Prostate gland (tissue), 2 donors: ENCODE measurements at regions not wholly inside any gene's neighbourhood (a gene's known extent, or its start where the extent isn't known, plus 50 kb on each side); places are given as distances from the start of the nearest gene placed in this dataset.

Source experiments
- DNase-seq: peaks from one replicate; pipeline ENCODE4 v3.0.0-alpha.2; 2019; ENCODE audit warnings: low spot score
- H3K27ac ChIP-seq, 2 donors: fragments of 200-600 bp; sonication (generic); 2 replicates each; pipeline ENCODE4 v1.5.1; 2017 to 2019
- H3K27me3 ChIP-seq: fragments of 200-600 bp; sonication (generic); replicated peaks from 2 replicates; pipeline ENCODE4 v1.5.1; 2019; ENCODE audit not compliant: insufficient read depth
- H3K36me3 ChIP-seq, 2 donors: fragments of 200-600 bp; sonication (generic); 1 replicate in 1 of 2; 2 replicates in 1 of 2; pipeline versions ENCODE4 v1.5.1 to v1.8.1; 2017 to 2019
- H3K4me1 ChIP-seq: fragments of 200-600 bp; sonication (generic); replicated peaks from 2 replicates; pipeline ENCODE4 v1.5.1; 2019
- H3K4me3 ChIP-seq, 2 donors: fragments of 200-600 bp; sonication (generic); 2 replicates each; pipeline ENCODE4 v1.5.1; 2017 to 2019
- H3K9me3 ChIP-seq: fragments of 200-600 bp; sonication (generic); 2 replicates; pipeline ENCODE4 v1.5.1; 2017
- CTCF ChIP-seq, 4 experiments: fragments of 200-600 bp in 2 of 4; fragments of 450-650 bp in 2 of 4; sonication (generic) in 2 of 4; IDR thresholded peaks; 1 replicate in 3 of 4; 2 replicates in 1 of 4; pipeline ENCODE4 v1.5.1; 2016 to 2019; ENCODE audit warnings: antibody characterized with exemption in 4 of 4, mild to moderate bottlenecking in 2 of 4, moderate library complexity in 2 of 4
- POLR2A ChIP-seq: fragments of 450-650 bp; IDR thresholded peaks from one replicate; pipeline ENCODE4 v1.6.1; 2016; ENCODE audit warnings: antibody characterized with exemption, mild to moderate bottlenecking
- POLR2AphosphoS5 ChIP-seq: sonication (generic); formaldehyde crosslinking; IDR thresholded peaks from one replicate; pipeline ENCODE4 v1.6.1; 2017; ENCODE audit warnings: antibody characterized with exemption
- WGBS: methylation state at CpG from one replicate; pipeline ENCODE4 v1.1.5; 2018; 5-methylcytosine and 5-hydroxymethylcytosine counted together
- intact Hi-C: fragments of 100-400 bp; cut with DNase I; formaldehyde crosslinking; loops from one replicate; pipeline ENCODE4 v1.14.2; 2022

DNA sequence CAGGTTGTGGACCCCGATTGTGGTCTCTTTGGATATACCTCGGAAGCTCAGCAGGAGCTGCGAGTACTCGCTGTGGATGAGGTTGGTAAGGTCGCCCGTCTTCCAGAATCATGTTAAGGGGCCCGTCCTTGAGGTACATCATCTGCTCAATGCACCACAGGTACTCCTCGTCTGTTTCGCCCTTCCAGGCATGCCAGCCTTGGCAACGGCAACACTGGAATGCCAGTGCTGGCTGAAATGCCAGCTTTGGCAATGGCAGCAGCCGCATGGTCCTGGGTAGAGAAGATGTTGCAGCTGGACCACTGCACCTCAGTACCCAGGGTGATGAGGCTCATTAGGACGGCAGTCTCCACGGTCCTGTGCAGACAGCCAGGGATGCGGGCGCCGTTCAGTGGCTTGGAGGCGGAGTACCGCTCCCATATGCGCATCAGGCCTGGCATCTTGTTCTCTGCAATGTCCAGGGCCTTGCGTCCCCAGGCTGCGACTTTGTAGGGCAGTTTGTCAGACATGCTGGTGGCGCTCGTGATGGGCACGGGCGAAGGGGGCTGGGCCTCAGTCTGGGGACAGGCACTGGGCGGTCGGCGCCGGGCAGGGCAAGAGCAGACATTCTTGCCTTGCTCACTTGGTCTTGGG, 122.2 kb upstream of the NXPH2 start:
- WGBS, result 90% methylated on average over 29 of the region's 29 CpGs
- Histone ChIP-seq H3K9me3 (no peaks in the 10 kb centered on the region), H3K4me3 (no peak overlapping the region), H3K27me3 (no peaks in the 10 kb centered on the region), H3K36me3 (no peaks in the 10 kb centered on the region), H3K27ac (no peak overlapping the region), H3K4me1 (no peaks in the 10 kb centered on the region)
- DNase-seq, result no peak
- TF ChIP-seq POLR2AphosphoS5 (no peak), CTCF (IDR thresholded peaks at IDR 0.05) (no peak)
- intact Hi-C loops, result no loop called here

GRCh38 chr2:138901530-138901929, 121.3 kb upstream of the NXPH2 start:
- Histone ChIP-seq H3K4me1 (no peaks in the 10 kb centered on the region), H3K27ac (no peak overlapping the region), H3K27me3 (no peaks in the 10 kb centered on the region), H3K4me3 (no peak overlapping the region), H3K36me3 (no peaks in the 10 kb centered on the region), H3K9me3 (no peaks in the 10 kb centered on the region)
- no peak for DNase-seq
- intact Hi-C loops, result no loop called here
- over 99% methylated on average over 11 of the region's 11 CpGs for WGBS
- TF ChIP-seq POLR2AphosphoS5, result no peak
- TF ChIP-seq POLR2A, result no peak
- TF ChIP-seq CTCF (IDR thresholded peaks at IDR 0.05), result no peak

GRCh38 chr2:138898855-138899254, 118.7 kb upstream of the NXPH2 start:
- H3K4me1 ChIP-seq, result no peaks in the 10 kb centered on the region
- TF ChIP-seq POLR2A (no peak), POLR2AphosphoS5 (no peak), CTCF (IDR thresholded peaks at IDR 0.05) (no peak)
- H3K9me3 ChIP-seq, result no peaks in the 10 kb centered on the region
- H3K4me3 ChIP-seq, result no peak overlapping the region
- intact Hi-C loops, result no loop called here
- no peak overlapping the region for H3K27ac ChIP-seq
- no peaks in the 10 kb centered on the region for H3K27me3 ChIP-seq
- no peaks in the 10 kb centered on the region for H3K36me3 ChIP-seq
- DNase-seq, result no peak

- no peaks in the 10 kb centered on the region for H3K4me1 ChIP-seq
- DNase-seq, result no peak
- no peaks in the 10 kb centered on the region for H3K27me3 ChIP-seq
- intact Hi-C loops, result no loop called here
- H3K9me3 ChIP-seq, result no peaks in the 10 kb centered on the region
- H3K36me3 ChIP-seq, result no peaks in the 10 kb centered on the region
- H3K4me3 ChIP-seq, result no peak overlapping the region
- no peak overlapping the region for H3K27ac ChIP-seq
- 95% methylated on average over 12 of the region's 12 CpGs for WGBS
- no peak for TF ChIP-seq POLR2AphosphoS5
- TF ChIP-seq CTCF (IDR thresholded peaks at IDR 0.05), result no peak
- no peak for TF ChIP-seq POLR2A
Observed at GRCh38 chr2:138897274-138897673, 117.1 kb upstream of the NXPH2 start.

GRCh38 chr2:138893746-138894145, 113.6 kb upstream of the NXPH2 start:
- DNase-seq, result peak; percentile 24
- Histone ChIP-seq H3K27me3 (no peaks in the 10 kb centered on the region), H3K4me1 (no peaks in the 10 kb centered on the region), H3K36me3 (no peaks in the 10 kb centered on the region), H3K4me3 (no peak overlapping the region), H3K27ac (no peak overlapping the region), H3K9me3 (no peaks in the 10 kb centered on the region)
- intact Hi-C loops, result no loop called here
- WGBS, result 44% methylated on average over 3 of the region's 3 CpGs
- no peak for TF ChIP-seq POLR2A
- no peak for TF ChIP-seq POLR2AphosphoS5
- no peak for TF ChIP-seq CTCF (IDR thresholded peaks at IDR 0.05)
